ENCODE measurements at regions not wholly inside any gene's neighbourhood (a gene's known extent, or its start where the extent isn't known, plus 50 kb on each side); places are given as distances from the start of the nearest gene placed in this dataset.

GRCh38 chr6:170480050-170480692 lies 72.9 kb downstream of the PSMB1 start:
- TF ChIP-seq CTCF (IDR thresholded peaks at IDR 0.05; ENCODE audit: extremely low read depth in 1 of 2, insufficient read depth in 1 of 2, low read depth in 1 of 2, low read length in 2 of 2) (no peak), POLR2A (IDR thresholded peaks at IDR 0.05; ENCODE audit: low read depth, low read length) (no peak), POLR2AphosphoS5 (IDR thresholded peaks at IDR 0.05; ENCODE audit: insufficient read depth, low read depth, low read length) (no peak)
